Stimulated activated CD8-positive, alpha-beta memory T cell treated with anti-CD3 and anti-CD28 coated beads, Interleukin-4, amount 100 ng/mL, for 48 hours (primary cell): ENCODE measurements at regions not wholly inside any gene's neighbourhood (a gene's known extent, or its start where the extent isn't known, plus 50 kb on each side); places are given as distances from the start of the nearest gene placed in this dataset.
"Not testable (repeated sequence)": the region's sequence is repeated elsewhere in the genome, so short reads cannot be mapped to it uniquely, and the experiment has no call there.

ENCODE experiments used
- DNase-seq: peaks from one replicate; pipeline ENCODE4 v3.0.0-alpha.2; 2020

- no peak for DNase-seq
These were observed 56.6 kb downstream of the SLITRK1 start for GRCh38 chr13:83825676-83826075.

GRCh38 chr13:83824560-83824959 lies 57.7 kb downstream of the SLITRK1 start:
- DNase-seq = no peak

- no peak for DNase-seq
These were observed 58.2 kb downstream of the SLITRK1 start for GRCh38 chr13:83824120-83824519.

- DNase-seq = no peak
These were observed 62.7 kb downstream of the SLITRK1 start for GRCh38 chr13:83819611-83820010.

GRCh38 chr13:83819156-83819555 lies 63.1 kb downstream of the SLITRK1 start:
- no peak for DNase-seq

GRCh38 chr13:83816081-83816480 lies 66.2 kb downstream of the SLITRK1 start:
- DNase-seq = no peak

- DNase-seq = no peak
These were observed 66.7 kb downstream of the SLITRK1 start for GRCh38 chr13:83815598-83815997.

- DNase-seq = no peak
These were observed 72.1 kb downstream of the SLITRK1 start for GRCh38 chr13:83810136-83810535.

- no peak for DNase-seq
These were observed 77.8 kb downstream of the SLITRK1 start for GRCh38 chr13:83804356-83804962.

GRCh38 chr13:83798731-83799130 lies 83.5 kb downstream of the SLITRK1 start:
- no peak for DNase-seq

GRCh38 chr13:83796364-83796763 lies 85.9 kb downstream of the SLITRK1 start:
- DNase-seq = no peak

- no peak for DNase-seq
These were observed 87.7 kb downstream of the SLITRK1 start for GRCh38 chr13:83794583-83794982.

GRCh38 chr13:83780227-83780626 lies 102.0 kb downstream of the SLITRK1 start:
- no peak for DNase-seq

GRCh38 chr13:83773961-83774360 lies 108.3 kb downstream of the SLITRK1 start:
- no peak for DNase-seq

- DNase-seq = no peak
These were observed 116.5 kb downstream of the SLITRK1 start for GRCh38 chr13:83765796-83766195.

- no peak for DNase-seq
These were observed 120.6 kb downstream of the SLITRK1 start for GRCh38 chr13:83761631-83762030.

GRCh38 chr13:83755210-83755609 lies 127.1 kb downstream of the SLITRK1 start:
- not testable (repeated sequence) for DNase-seq

GRCh38 chr13:83753912-83754624 lies 128.2 kb downstream of the SLITRK1 start:
- no peak for DNase-seq

- no peak for DNase-seq
These were observed 130.1 kb downstream of the SLITRK1 start for GRCh38 chr13:83752141-83752540.

- no peak for DNase-seq
These were observed 141.7 kb downstream of the SLITRK1 start for GRCh38 chr13:83740622-83741021.

GRCh38 chr13:83738407-83738806 lies 143.9 kb downstream of the SLITRK1 start:
- DNase-seq = no peak

GRCh38 chr13:83733293-83733692 lies 149.0 kb downstream of the SLITRK1 start:
- no peak for DNase-seq

GRCh38 chr13:83732755-83733154 lies 149.5 kb downstream of the SLITRK1 start:
- DNase-seq = no peak

GRCh38 chr13:83731113-83731512 lies 151.2 kb downstream of the SLITRK1 start:
- DNase-seq = no peak

- DNase-seq = no peak
These were observed 151.6 kb downstream of the SLITRK1 start for GRCh38 chr13:83730674-83731073.
